ENCODE measurements at regions not wholly inside any gene's neighbourhood (a gene's known extent, or its start where the extent isn't known, plus 50 kb on each side); places are given as distances from the start of the nearest gene placed in this dataset.

- H3K36me3 ChIP-seq (ENCODE audit: insufficient read depth, low read length), result no peaks in the 10 kb centered on the region
- no peak overlapping the region for H3K27ac ChIP-seq (ENCODE audit: low read depth, low read length)
- intact Hi-C loops (cut with micrococcal nuclease), result loop anchor here (10.0 kb wide), 1 partner anchor 46 kb away; no protein-coding TSS in a partner anchor
- Mint-ChIP-seq H3K9me3 (no peaks in the 10 kb centered on the region), H3K4me1 (peaks cover 0 to 21% (median 6%) of the 10 kb centered on the region in 4 donors), H3K36me3 (no peaks in the 10 kb centered on the region), H3K27ac (peak overlapping the region in 1 of 7 donors; percentile 38), H3K27me3 (no peaks in the 10 kb centered on the region), H3K4me3 (peak overlapping the region in 2 of 8 donors; percentile 36)
- peaks cover 23% of the 10 kb centered on the region for H3K4me1 ChIP-seq (ENCODE audit: insufficient read depth, low read length)
- DNase-seq, result no peak
- no peaks in the 10 kb centered on the region for H3K27me3 ChIP-seq (ENCODE audit: insufficient read depth, low read length)
- H3K4me3 ChIP-seq (ENCODE audit: low read length in 2 of 2), result no peak overlapping the region
- POLR2A ChIA-PET (ENCODE audit: partially characterized antibody), result no interaction called here
- H3K9me3 ChIP-seq (ENCODE audit: control insufficient read depth in 1 of 2, low read length in 2 of 2), result no peaks in the 10 kb centered on the region
- CTCF ChIA-PET (ENCODE audit: partially characterized antibody), result no interaction called here
Measured at GRCh38 chrY:14300775-14301174, 223.6 kb upstream of the NLGN4Y start.

GRCh38 chrY:14301552-14301951 lies 222.8 kb upstream of the NLGN4Y start:
- no peaks in the 10 kb centered on the region for H3K9me3 Mint-ChIP-seq
- ChIA-PET CTCF (ENCODE audit: partially characterized antibody) (no interaction called here), POLR2A (ENCODE audit: partially characterized antibody) (no interaction called here)
- H3K36me3 Mint-ChIP-seq, result no peaks in the 10 kb centered on the region
- no peak overlapping the region for H3K4me3 ChIP-seq (ENCODE audit: low read length in 2 of 2)
- H3K36me3 ChIP-seq (ENCODE audit: insufficient read depth, low read length), result no peaks in the 10 kb centered on the region
- H3K27ac Mint-ChIP-seq, result no peak overlapping the region
- H3K27me3 Mint-ChIP-seq, result no peaks in the 10 kb centered on the region
- peaks cover 23% of the 10 kb centered on the region for H3K4me1 ChIP-seq (ENCODE audit: insufficient read depth, low read length)
- DNase-seq, result no peak
- peak overlapping the region in 1 of 8 donors; percentile 36 for H3K4me3 Mint-ChIP-seq
- H3K9me3 ChIP-seq (ENCODE audit: control insufficient read depth in 1 of 2, low read length in 2 of 2), result no peaks in the 10 kb centered on the region
- H3K27ac ChIP-seq (ENCODE audit: low read depth, low read length), result no peak overlapping the region
- H3K27me3 ChIP-seq (ENCODE audit: insufficient read depth, low read length), result no peaks in the 10 kb centered on the region
- H3K4me1 Mint-ChIP-seq, result peaks cover 0 to 21% (median 6%) of the 10 kb centered on the region in 4 donors
- intact Hi-C loops (cut with micrococcal nuclease), result loop anchor here (10.0 kb wide), 1 partner anchor 47 kb away; no protein-coding TSS in a partner anchor

- Mint-ChIP-seq H3K4me3 (no peak overlapping the region), H3K36me3 (no peaks in the 10 kb centered on the region), H3K27ac (peak overlapping the region in 1 of 7 donors; percentile 94), H3K9me3 (no peaks in the 10 kb centered on the region), H3K4me1 (peaks cover 0 to 12% (median 4%) of the 10 kb centered on the region in 4 donors), H3K27me3 (no peaks in the 10 kb centered on the region)
- DNase-seq, result no peak
- intact Hi-C loops (cut with micrococcal nuclease), result no loop called here
- no peaks in the 10 kb centered on the region for H3K27me3 ChIP-seq (ENCODE audit: insufficient read depth, low read length)
- no peak overlapping the region for H3K4me3 ChIP-seq (ENCODE audit: low read length in 2 of 2)
- H3K27ac ChIP-seq (ENCODE audit: low read depth, low read length), result no peak overlapping the region
- POLR2A ChIA-PET (ENCODE audit: partially characterized antibody), result interaction anchor here (0.8 to 1.8 kb wide), 5 partner anchors 16 to 576 kb away, joined by 3 to 6 read pairs (median 4); no protein-coding TSS in a partner anchor
- no peaks in the 10 kb centered on the region for H3K4me1 ChIP-seq (ENCODE audit: insufficient read depth, low read length)
- CTCF ChIA-PET (ENCODE audit: partially characterized antibody), result interaction anchor here (0.8 to 2.0 kb wide), 6 partner anchors 8 to 593 kb away, joined by 3 to 12 read pairs (median 6); no protein-coding TSS in a partner anchor
- no peaks in the 10 kb centered on the region for H3K9me3 ChIP-seq (ENCODE audit: control insufficient read depth in 1 of 2, low read length in 2 of 2)
- no peaks in the 10 kb centered on the region for H3K36me3 ChIP-seq (ENCODE audit: insufficient read depth, low read length)
Measured at GRCh38 chrY:14328677-14329345, 195.5 kb upstream of the NLGN4Y start.

- no peak overlapping the region for H3K4me3 Mint-ChIP-seq
- intact Hi-C loops (cut with micrococcal nuclease), result no loop called here
- POLR2A ChIA-PET (ENCODE audit: partially characterized antibody), result interaction anchor here (1.0 kb wide), 1 partner anchor 10 kb away, joined by 3 read pairs; no protein-coding TSS in a partner anchor
Measured at GRCh38 chrY:14330362-14330761, 194.0 kb upstream of the NLGN4Y start.

GRCh38 chrY:14339524-14339923 lies 184.8 kb upstream of the NLGN4Y start:
- ChIA-PET POLR2A (ENCODE audit: partially characterized antibody) (interaction anchor here (2.2 to 2.4 kb wide), 2 partner anchors 83 to 636 kb away, joined by 6 to 13 read pairs; partner anchors contain the start of gene TMSB4Y), CTCF (ENCODE audit: partially characterized antibody) (no interaction called here)
- Histone ChIP-seq H3K27me3 (ENCODE audit: insufficient read depth, low read length) (no peaks in the 10 kb centered on the region), H3K4me1 (ENCODE audit: insufficient read depth, low read length) (peaks cover 41% of the 10 kb centered on the region), H3K9me3 (ENCODE audit: control insufficient read depth in 1 of 2, low read length in 2 of 2) (no peaks in the 10 kb centered on the region), H3K27ac (ENCODE audit: low read depth, low read length) (peak overlapping the region; percentile 42), H3K4me3 (ENCODE audit: low read length in 2 of 2) (no peak overlapping the region), H3K36me3 (ENCODE audit: insufficient read depth, low read length) (no peaks in the 10 kb centered on the region)
- intact Hi-C loops (cut with micrococcal nuclease), result no loop called here
- Mint-ChIP-seq H3K9me3 (no peaks in the 10 kb centered on the region), H3K36me3 (peaks cover 0 to 2% of the 10 kb centered on the region in 2 donors), H3K4me1 (peaks cover 0 to 42% (median 7%) of the 10 kb centered on the region in 4 donors), H3K4me3 (no peak overlapping the region), H3K27ac (peak overlapping the region in 2 of 7 donors; percentile 97), H3K27me3 (no peaks in the 10 kb centered on the region)
- no peak for DNase-seq

More at GRCh38 chrY:14330362-14330761, 194.0 kb upstream of the NLGN4Y start:
- Histone ChIP-seq H3K36me3 (ENCODE audit: insufficient read depth, low read length) (no peaks in the 10 kb centered on the region), H3K9me3 (ENCODE audit: control insufficient read depth in 1 of 2, low read length in 2 of 2) (no peaks in the 10 kb centered on the region), H3K27ac (ENCODE audit: low read depth, low read length) (no peak overlapping the region), H3K4me3 (ENCODE audit: low read length in 2 of 2) (no peak overlapping the region), H3K4me1 (ENCODE audit: insufficient read depth, low read length) (no peaks in the 10 kb centered on the region), H3K27me3 (ENCODE audit: insufficient read depth, low read length) (no peaks in the 10 kb centered on the region)
- Mint-ChIP-seq H3K9me3 (no peaks in the 10 kb centered on the region), H3K27me3 (no peaks in the 10 kb centered on the region), H3K36me3 (no peaks in the 10 kb centered on the region), H3K27ac (no peak overlapping the region), H3K4me1 (peaks cover 0 to 12% (median 4%) of the 10 kb centered on the region in 4 donors)
- CTCF ChIA-PET (ENCODE audit: partially characterized antibody), result no interaction called here
- no peak for DNase-seq

GRCh38 chrY:14340459-14341143 lies 183.7 kb upstream of the NLGN4Y start:
- Histone ChIP-seq H3K27ac (ENCODE audit: low read depth, low read length) (peak overlapping the region; percentile 42), H3K27me3 (ENCODE audit: insufficient read depth, low read length) (no peaks in the 10 kb centered on the region), H3K9me3 (ENCODE audit: control insufficient read depth in 1 of 2, low read length in 2 of 2) (no peaks in the 10 kb centered on the region), H3K4me1 (ENCODE audit: insufficient read depth, low read length) (peaks cover 50% of the 10 kb centered on the region), H3K4me3 (ENCODE audit: low read length in 2 of 2) (peak overlapping the region in 1 of 2 donors; percentile 13), H3K36me3 (ENCODE audit: insufficient read depth, low read length) (no peaks in the 10 kb centered on the region)
- peaks cover 0 to 53% (median 10%) of the 10 kb centered on the region in 4 donors for H3K4me1 Mint-ChIP-seq
- POLR2A ChIA-PET (ENCODE audit: partially characterized antibody), result interaction anchor here (0.8 to 2.4 kb wide), 6 partner anchors 10 to 637 kb away, joined by 3 to 13 read pairs (median 3); partner anchors contain the start of gene TMSB4Y
- CTCF ChIA-PET (ENCODE audit: partially characterized antibody), result interaction anchor here (0.7 kb wide), 1 partner anchor 84 kb away, joined by 3 read pairs; no protein-coding TSS in a partner anchor
- intact Hi-C loops (cut with micrococcal nuclease), result loop anchor here (10.0 kb wide), 4 partner anchors 86 to 866 kb away; partner anchors contain the start of gene NLGN4Y
- H3K9me3 Mint-ChIP-seq, result no peaks in the 10 kb centered on the region
- H3K27me3 Mint-ChIP-seq, result no peaks in the 10 kb centered on the region
- H3K4me3 Mint-ChIP-seq, result peak overlapping the region in 2 of 8 donors; percentile 61 to 75
- DNase-seq, result peak in 1 of 5 donors; percentile 86
- H3K27ac Mint-ChIP-seq, result peak overlapping the region in 2 of 7 donors; percentile 97
- peaks cover 0 to 2% of the 10 kb centered on the region in 2 donors for H3K36me3 Mint-ChIP-seq

All from CD4-positive, alpha-beta memory T cell (primary cell).